Ovary (tissue), 7 donors: ENCODE measurements at regions not wholly inside any gene's neighbourhood (a gene's known extent, or its start where the extent isn't known, plus 50 kb on each side); places are given as distances from the start of the nearest gene placed in this dataset.

Experiments
- DNase-seq, 5 donors: peaks; one replicate each; pipeline ENCODE4 v3.0.0-alpha.2; 2019 to 2020
- H3K27ac ChIP-seq, 2 donors: fragments of 200-600 bp; one replicate each; pipeline versions ENCODE4 v1.5.1 to v1.8.0; 2019 to 2022
- H3K27me3 ChIP-seq: fragments of 200-600 bp; one replicate; pipeline ENCODE4 v1.8.0; 2022
- H3K36me3 ChIP-seq: fragments of 200-600 bp; sonication (generic); one replicate; pipeline ENCODE4 v1.5.1; 2019
- H3K4me1 ChIP-seq: one replicate; pipeline ENCODE4 v1.8.1; 2013; ENCODE audit warnings: mild to moderate bottlenecking, moderate library complexity; ENCODE audit not compliant: insufficient read depth
- H3K4me3 ChIP-seq: fragments of 200-600 bp; sonication (generic); one replicate; pipeline ENCODE4 v1.5.1; 2017
- H3K9me3 ChIP-seq, 2 donors: fragments of 200-600 bp in 1 of 2; sonication (generic) in 1 of 2; one replicate each; pipeline versions ENCODE4 v1.5.1 to v1.8.1; 2013 to 2019; ENCODE audit warnings: mild to moderate bottlenecking in 1 of 2, moderate library complexity in 1 of 2
- CTCF ChIP-seq, 3 donors: fragments of 450-650 bp in 2 of 3; fragments of 200-600 bp in 1 of 3; IDR thresholded peaks; one replicate each; pipeline versions ENCODE4 v1.5.1 to v1.8.0; 2016 to 2022; ENCODE audit warnings: antibody characterized with exemption in 3 of 3, mild to moderate bottlenecking in 1 of 3
- EP300 ChIP-seq: sonication (generic); formaldehyde crosslinking; IDR thresholded peaks from one replicate; pipeline ENCODE4 v1.6.1; 2017; ENCODE audit warnings: antibody characterized with exemption
- POLR2A ChIP-seq: fragments of 450-650 bp; IDR thresholded peaks from one replicate; pipeline ENCODE4 v1.6.1; 2017; ENCODE audit warnings: antibody characterized with exemption, mild to moderate bottlenecking, moderate library complexity
- WGBS, 3 donors: extraction: QIAGEN DNeasy Blood & Tissue Kit in 1 of 3; methylation state at CpG; one replicate each; pipeline versions ENCODE4 v1.1.5 to v1.1.7; 2013 to 2017; 5-methylcytosine and 5-hydroxymethylcytosine counted together
- intact Hi-C, 4 donors: fragments of 100-400 bp; cut with DNase I; formaldehyde crosslinking; loops; one replicate each; pipeline versions ENCODE4 v1.11.0 to v1.15.1; 2022 to 2023
- donor health status: DM: no; HTN: no; CAD: no; lungs with moderate emphysema.
- donor health status: DM: no; HTN: no; CAD: no.
- donor health status: Bipolar disorder and iron deficiency.
- donor health status: DM: no; HTN: no; CAD: no.
- donor health status: DM: yes; HTN: yes; CAD: no.

GRCh38 chr3:806006-806405, 286.8 kb upstream of the CNTN6 start:
- Histone ChIP-seq H3K27me3 (no peaks in the 10 kb centered on the region), H3K4me3 (no peak overlapping the region), H3K9me3 (no peaks in the 10 kb centered on the region), H3K4me1 (no peaks in the 10 kb centered on the region), H3K27ac (no peak overlapping the region), H3K36me3 (no peaks in the 10 kb centered on the region)
- intact Hi-C loops = no loop called here
- 91 to 95% (median 94%) methylated on average over 2 of the region's 2 CpGs for WGBS, 3 donors
- TF ChIP-seq CTCF (IDR thresholded peaks at IDR 0.05) (no peak), POLR2A (no peak), EP300 (no peak)
- DNase-seq = no peak

GRCh38 chr3:816605-817004, 276.2 kb upstream of the CNTN6 start:
- no peak overlapping the region for H3K27ac ChIP-seq
- TF ChIP-seq EP300 (no peak), CTCF (IDR thresholded peaks at IDR 0.05) (no peak), POLR2A (no peak)
- no peaks in the 10 kb centered on the region for H3K9me3 ChIP-seq
- WGBS, 3 donors = 80 to 82% (median 80%) methylated on average over 5 of the region's 5 CpGs
- intact Hi-C loops = no loop called here
- no peaks in the 10 kb centered on the region for H3K36me3 ChIP-seq
- no peak overlapping the region for H3K4me3 ChIP-seq
- no peak for DNase-seq
- H3K4me1 ChIP-seq = no peaks in the 10 kb centered on the region
- no peaks in the 10 kb centered on the region for H3K27me3 ChIP-seq

- TF ChIP-seq EP300 (no peak), POLR2A (no peak), CTCF (IDR thresholded peaks at IDR 0.05) (no peak)
- DNase-seq = no peak
- Histone ChIP-seq H3K27ac (no peak overlapping the region), H3K27me3 (no peaks in the 10 kb centered on the region), H3K4me3 (no peak overlapping the region), H3K9me3 (no peaks in the 10 kb centered on the region), H3K36me3 (no peaks in the 10 kb centered on the region), H3K4me1 (no peaks in the 10 kb centered on the region)
- 72 to 84% (median 83%) methylated on average over 1 of the region's 1 CpG for WGBS, 3 donors
- intact Hi-C loops = no loop called here
Measured at GRCh38 chr3:834679-835078, 258.1 kb upstream of the CNTN6 start.

- Histone ChIP-seq H3K36me3 (no peaks in the 10 kb centered on the region), H3K9me3 (no peaks in the 10 kb centered on the region), H3K4me1 (no peaks in the 10 kb centered on the region), H3K27ac (no peak overlapping the region), H3K4me3 (no peak overlapping the region), H3K27me3 (no peaks in the 10 kb centered on the region)
- intact Hi-C loops = no loop called here
- 86 to 94% (median 90%) methylated on average over 4 of the region's 4 CpGs for WGBS, 3 donors
- no peak for TF ChIP-seq EP300
- no peak for TF ChIP-seq CTCF (IDR thresholded peaks at IDR 0.05)
- TF ChIP-seq POLR2A = no peak
- no peak for DNase-seq
Measured at GRCh38 chr3:835096-835495, 257.7 kb upstream of the CNTN6 start.

- Histone ChIP-seq H3K36me3 (no peaks in the 10 kb centered on the region), H3K27ac (no peak overlapping the region), H3K4me3 (no peak overlapping the region), H3K27me3 (no peaks in the 10 kb centered on the region), H3K9me3 (no peaks in the 10 kb centered on the region), H3K4me1 (no peaks in the 10 kb centered on the region)
- intact Hi-C loops = no loop called here
- no peak for TF ChIP-seq EP300
- no peak for TF ChIP-seq CTCF (IDR thresholded peaks at IDR 0.05)
- no peak for TF ChIP-seq POLR2A
- DNase-seq = no peak
- WGBS, 3 donors = 70 to 80% (median 70%) methylated on average over 1 of the region's 1 CpG
Measured at GRCh38 chr3:839981-840380, 252.8 kb upstream of the CNTN6 start.
